ENCODE measurements at regions not wholly inside any gene's neighbourhood (a gene's known extent, or its start where the extent isn't known, plus 50 kb on each side); places are given as distances from the start of the nearest gene placed in this dataset.
"Not testable (repeated sequence)": the region's sequence is repeated elsewhere in the genome, so short reads cannot be mapped to it uniquely, and the experiment has no call there.

DNA sequence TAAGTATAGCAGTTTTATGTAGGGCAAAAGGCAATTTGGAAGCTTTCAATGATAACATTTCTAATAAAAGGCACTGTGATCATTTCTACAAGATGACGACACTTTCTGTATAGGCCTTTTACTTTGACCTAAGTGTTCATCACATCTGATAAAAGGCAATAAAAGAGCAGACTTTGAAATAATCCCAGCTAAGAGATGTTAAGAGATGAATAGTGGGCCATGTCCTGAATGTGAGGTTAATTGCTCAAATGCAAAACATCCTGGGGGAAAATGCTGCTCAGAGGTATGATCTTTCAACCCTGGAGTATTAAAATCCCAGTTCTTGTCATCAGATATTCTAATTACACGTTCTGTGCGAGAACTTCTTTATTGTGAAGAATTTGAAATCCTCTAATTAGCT is 677.6 kb downstream of the SOCS6 start:
- no peak for DNase-seq

DNA sequence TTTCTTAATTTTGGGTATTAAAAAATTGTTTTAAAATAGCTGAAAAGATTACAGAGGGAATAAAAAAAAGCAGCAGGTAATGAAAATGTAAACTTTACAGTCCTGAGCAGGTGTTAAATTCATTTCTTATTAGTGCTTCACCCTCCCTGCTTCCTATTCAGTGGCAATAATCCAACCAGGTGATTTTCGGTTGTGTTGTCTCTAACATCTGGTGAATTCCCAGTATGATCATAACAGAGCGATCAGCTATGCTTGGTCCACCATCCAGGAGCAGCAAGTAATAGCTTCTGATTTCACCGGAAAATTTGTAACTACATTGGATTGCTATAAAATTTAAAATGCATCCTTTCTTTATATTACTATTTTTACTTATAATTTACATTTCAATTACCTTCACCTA is 673.1 kb downstream of the SOCS6 start:
- DNase-seq = no peak

- DNase-seq = no peak
Observed at GRCh38 chr18:70956554-70956953, 667.7 kb downstream of the SOCS6 start.

DNA sequence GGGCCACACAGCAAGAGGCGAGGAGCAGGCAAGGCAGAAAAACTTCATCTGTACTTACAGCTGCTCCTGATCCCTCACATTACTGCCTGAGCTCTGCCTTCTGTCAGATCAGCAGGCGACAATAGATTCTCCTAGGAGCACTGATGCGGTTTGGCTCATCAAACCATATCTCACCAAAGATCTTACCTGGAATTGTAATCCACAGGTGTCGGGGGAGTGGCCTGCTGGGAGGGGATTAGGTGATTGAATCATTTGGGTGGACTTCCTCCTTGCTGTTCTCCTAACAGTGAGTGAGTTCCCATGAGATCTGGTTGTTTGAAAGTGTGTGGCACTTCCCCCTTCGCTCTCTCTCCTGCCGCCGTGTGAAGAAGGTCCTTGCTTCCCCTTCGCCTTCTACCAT is 647.3 kb downstream of the SOCS6 start:
- DNase-seq = no peak

DNA sequence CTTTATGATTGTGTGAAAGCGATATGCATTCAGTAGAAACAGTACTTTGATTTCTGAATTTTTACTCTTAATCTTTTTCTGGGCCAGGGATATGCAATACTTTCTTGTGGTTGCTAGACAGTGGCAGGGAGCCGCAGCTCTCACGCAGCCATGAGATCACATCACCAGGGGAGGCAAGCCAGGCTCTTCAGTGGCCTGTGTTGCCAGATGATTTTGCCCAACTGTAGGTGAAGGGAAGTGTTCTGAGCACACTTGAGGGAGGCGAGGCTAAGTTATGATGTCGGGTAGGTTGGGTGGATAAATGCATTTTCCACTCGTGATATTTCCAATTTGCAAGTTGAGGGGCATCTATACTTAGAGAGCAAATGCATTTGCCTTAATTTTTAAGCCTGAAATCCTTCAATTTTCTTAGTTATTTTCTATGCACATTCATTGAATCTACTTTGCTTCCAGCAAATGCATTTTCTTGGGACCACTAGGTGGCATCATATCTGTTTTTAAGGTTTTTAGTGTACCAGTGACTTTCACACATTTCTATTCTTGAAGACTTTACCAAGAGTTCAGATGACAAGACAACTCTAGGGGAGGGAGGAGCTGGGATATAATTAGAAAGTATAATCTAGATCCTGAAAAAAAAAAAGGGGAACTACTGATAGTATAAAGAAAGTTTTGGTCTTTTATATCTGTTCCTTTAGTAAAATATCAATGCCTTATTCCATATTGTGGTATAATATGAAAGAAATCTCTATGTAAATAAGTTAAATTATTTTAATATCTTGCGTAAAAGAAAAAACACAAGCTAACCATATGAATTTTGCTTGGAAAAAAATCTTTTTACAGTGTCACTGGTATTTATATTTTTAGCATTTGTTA is 643.3 kb downstream of the SOCS6 start:
- no peak for DNase-seq

GRCh38 chr18:70920840-70921374 is 632.1 kb downstream of the SOCS6 start:
- DNase-seq = no peak

GRCh38 chr18:70907673-70908072 is 618.8 kb downstream of the SOCS6 start:
- no peak for DNase-seq

DNA sequence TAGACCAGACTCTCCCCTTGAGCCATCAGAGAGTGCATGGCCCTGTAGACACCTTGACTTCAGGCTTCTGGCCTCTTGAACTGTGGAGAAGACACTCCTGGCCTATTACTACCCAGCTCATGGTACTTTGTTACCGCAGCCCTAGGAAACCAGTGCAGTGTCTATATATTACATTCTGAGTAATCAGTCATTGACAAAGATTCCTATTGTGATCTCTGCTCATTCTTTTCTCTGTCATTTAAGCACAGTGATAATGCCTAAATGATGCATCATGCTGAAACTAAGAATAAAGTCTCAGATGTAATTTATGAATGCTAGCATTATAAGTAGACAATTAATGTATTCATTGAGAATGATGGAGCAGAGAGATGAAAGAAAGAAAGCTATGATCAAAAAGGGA is 603.5 kb downstream of the SOCS6 start:
- no peak for DNase-seq

- DNase-seq = no peak
Observed at GRCh38 chr18:70870292-70870691, 581.4 kb downstream of the SOCS6 start.

- DNase-seq = no peak
Observed at GRCh38 chr18:70848329-70848728, 559.5 kb downstream of the SOCS6 start.

- no peak for DNase-seq
Observed at GRCh38 chr18:70840649-70841048, 551.8 kb downstream of the SOCS6 start.

DNA sequence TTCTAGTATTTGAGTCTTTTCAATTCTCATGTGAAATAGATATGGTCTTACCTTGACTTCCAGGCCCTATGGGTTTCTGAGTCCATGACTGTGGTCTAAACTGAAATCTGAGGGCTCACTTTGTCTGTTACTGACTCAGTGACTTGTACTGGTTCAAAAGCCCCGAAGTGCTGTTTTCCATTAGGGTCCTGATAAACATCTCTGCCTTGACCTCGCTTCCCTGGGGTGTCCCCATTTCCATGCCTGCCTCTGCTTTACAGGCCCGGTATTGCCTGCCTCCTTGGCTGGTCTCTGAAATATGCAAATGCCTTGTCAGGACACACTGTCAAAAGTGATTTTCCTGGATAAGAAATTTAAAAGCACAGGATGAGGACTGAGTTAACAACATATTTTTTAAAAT is 538.8 kb downstream of the SOCS6 start:
- no peak for DNase-seq

- DNase-seq = no peak
Observed at GRCh38 chr18:70826571-70826970, 537.7 kb downstream of the SOCS6 start.

DNA sequence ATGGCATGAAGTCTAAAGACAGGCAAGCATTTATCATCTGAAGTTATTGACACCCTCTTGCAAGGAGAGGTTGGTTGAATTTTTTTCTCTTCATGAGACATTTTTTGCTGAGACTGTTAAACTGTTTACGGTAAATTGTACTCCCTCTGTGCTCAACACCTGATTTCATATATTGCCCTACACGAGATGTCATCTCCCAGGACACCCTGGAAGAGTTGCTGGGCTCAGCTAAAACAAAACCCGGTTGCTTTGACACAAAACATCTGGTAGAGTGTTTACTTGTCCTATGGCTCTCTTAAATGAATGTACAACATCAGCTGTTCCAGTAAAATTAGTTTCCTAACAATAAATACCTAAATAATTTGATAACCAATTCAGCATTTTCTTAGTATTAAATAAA is 533.8 kb downstream of the SOCS6 start:
- DNase-seq = no peak

- no peak for DNase-seq
Observed at GRCh38 chr18:70822117-70822516, 533.3 kb downstream of the SOCS6 start.

GRCh38 chr18:70808481-70809056 is 519.7 kb downstream of the SOCS6 start:
- no peak for DNase-seq

GRCh38 chr18:70781860-70782453 is 493.1 kb downstream of the SOCS6 start:
- peak; percentile 47 for DNase-seq

GRCh38 chr18:70766254-70766653 is 477.4 kb downstream of the SOCS6 start:
- DNase-seq = not testable (repeated sequence)

DNA sequence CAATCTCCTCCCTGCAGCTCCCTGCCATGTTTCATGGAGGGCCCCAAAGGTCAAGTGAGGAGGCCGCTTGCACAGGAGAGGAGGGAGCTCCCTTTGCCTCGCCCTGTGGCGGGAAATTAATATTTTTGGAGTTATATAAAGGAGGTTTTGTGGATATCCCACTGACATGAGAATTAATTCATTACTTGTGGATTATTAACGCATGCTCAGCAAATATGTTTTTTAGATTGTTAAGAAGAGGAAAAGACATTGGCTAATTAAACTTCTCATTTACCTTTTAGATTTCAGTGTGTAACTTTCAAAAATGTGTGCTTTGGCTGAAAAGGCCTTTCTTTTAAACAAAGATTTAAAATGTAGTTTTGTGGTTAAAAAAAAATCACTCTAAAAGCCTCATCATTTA is 474.0 kb downstream of the SOCS6 start:
- no peak for DNase-seq

GRCh38 chr18:70758780-70759179 is 469.9 kb downstream of the SOCS6 start:
- no peak for DNase-seq

DNA sequence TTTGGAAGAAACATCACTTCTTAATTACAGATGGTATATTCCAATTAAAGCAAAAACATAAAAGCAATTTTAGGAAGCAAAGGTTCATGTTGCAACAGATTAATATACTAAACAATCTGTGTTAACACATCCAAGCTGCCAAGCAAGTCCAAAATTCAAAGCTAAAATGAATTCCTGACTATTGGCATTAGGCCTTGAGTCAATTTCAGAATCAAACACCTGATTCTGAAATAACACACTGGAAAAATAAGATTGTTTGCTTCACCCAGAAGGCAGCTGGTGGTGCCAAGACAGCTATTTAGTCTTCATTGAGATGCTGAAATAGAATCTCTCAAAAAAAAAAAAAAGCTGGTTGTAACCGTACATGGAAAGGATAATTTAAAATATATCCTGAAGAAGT is 465.6 kb downstream of the SOCS6 start:
- DNase-seq = no peak

DNA sequence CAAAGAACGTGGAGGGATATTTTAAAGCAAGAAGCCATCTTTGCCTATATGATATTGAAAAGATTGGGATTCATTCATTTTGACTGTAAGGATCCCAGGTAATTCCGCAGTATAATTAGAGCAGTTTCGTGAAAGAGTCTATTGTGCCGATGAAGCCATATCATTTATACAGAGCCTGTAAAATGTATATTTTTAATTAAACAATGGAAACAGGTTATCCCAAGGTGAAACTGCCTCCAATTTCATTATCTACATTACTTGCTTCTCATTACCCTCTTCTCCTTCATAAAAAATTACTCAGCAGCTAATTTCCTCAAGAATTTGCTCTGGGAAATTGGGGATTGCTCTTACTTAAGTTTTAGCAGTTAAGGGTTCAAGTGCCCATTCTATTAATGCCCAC is 444.1 kb downstream of the SOCS6 start:
- DNase-seq = no peak

- DNase-seq = no peak
Observed at GRCh38 chr18:70732188-70732587, 443.3 kb downstream of the SOCS6 start.

DNA sequence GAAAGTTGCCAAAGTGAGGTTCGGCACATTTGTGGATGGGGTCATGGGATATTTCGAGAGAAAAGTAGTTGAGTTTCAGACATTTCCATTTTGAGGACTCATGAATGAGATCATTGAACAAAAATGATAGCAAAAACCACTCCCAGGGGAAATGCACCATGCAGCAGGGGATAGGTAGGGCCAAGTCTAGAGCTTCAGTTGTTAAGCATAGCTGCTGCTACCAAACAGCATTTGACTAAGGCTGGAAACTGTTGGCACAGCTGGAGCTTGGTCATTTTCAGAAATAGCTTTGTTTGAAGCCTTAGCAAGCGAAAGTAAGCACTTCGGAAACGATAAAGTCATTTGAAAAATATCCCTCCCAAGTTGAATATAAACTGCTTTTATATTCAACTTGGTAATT is 431.8 kb downstream of the SOCS6 start:
- no peak for DNase-seq
